22Rv1 (cell line): ENCODE measurements at regions not wholly inside any gene's neighbourhood (a gene's known extent, or its start where the extent isn't known, plus 50 kb on each side); places are given as distances from the start of the nearest gene placed in this dataset.

Experiments
- CTCF ChIP-seq: fragments of 450-650 bp; IDR thresholded peaks from 2 replicates; pipeline ENCODE4 v1.5.1; 2017; ENCODE audit warnings: mild to moderate bottlenecking
- ZFX ChIP-seq: fragments of 450-650 bp; IDR thresholded peaks from 2 replicates; pipeline ENCODE4 v1.6.1; 2017; ENCODE audit warnings: antibody characterized with exemption, borderline replicate concordance

DNA sequence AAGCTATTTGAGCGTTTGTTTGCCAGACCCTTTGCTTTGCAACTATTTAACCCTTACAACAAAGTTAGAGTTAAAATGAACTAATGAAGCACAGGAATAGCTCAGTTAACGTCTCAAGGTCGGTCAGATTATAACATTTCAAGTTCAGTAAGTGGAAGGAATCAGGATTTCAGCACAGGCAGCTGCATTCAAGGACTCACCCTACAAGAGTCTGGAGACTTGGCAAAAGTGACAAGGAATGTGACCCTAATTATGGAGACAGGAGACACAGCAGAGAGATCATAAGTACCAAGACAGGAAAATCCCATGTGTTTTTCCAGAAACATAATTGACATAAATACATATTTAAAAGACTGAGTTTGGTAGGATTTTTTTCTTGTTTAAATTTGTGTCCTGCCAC is 1481.7 kb downstream of the TECRL start:
- TF ChIP-seq CTCF (no peak), ZFX (no peak)
